ENCODE measurements at regions not wholly inside any gene's neighbourhood (a gene's known extent, or its start where the extent isn't known, plus 50 kb on each side); places are given as distances from the start of the nearest gene placed in this dataset.

DNA sequence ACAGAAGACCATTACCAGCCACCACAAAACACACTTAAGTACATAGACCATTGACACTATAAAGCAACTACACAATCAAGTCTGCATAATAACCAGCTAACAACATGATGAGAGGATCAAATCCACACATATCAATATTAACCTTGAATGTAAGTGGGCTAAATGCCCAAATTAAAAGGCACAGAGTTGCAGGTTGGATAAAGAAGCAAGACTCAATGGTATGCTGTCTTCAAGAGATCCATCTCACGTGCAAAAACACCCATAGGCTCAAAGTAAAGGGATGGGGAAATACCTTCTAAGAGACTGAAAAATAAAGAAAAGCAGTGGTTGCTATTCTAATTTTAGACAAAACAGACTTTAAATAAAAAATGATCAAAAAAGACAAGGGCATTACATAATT, 113.6 kb upstream of the CD180 start:
- Histone ChIP-seq H3K4me1 (ENCODE audit: control insufficient read depth in 4 of 4, insufficient read depth in 4 of 4, low read length in 3 of 4) (no peaks in the 10 kb centered on the region), H3K9ac (ENCODE audit: low read depth in 1 of 2, low read length in 2 of 2) (no peak overlapping the region), H3K4me3 (ENCODE audit: low read depth in 1 of 3, low read length in 3 of 3) (no peak overlapping the region), H3K27ac (ENCODE audit: low read depth in 1 of 2, low read length in 2 of 2) (no peak overlapping the region), H3K27me3 (ENCODE audit: control insufficient read depth in 4 of 4, insufficient read depth in 4 of 4, low read length in 3 of 4) (no peaks in the 10 kb centered on the region), H3K36me3 (ENCODE audit: control insufficient read depth in 4 of 4, insufficient read depth in 3 of 4, low read depth in 1 of 4, low read length in 3 of 4) (no peaks in the 10 kb centered on the region), H3K9me3 (ENCODE audit: control insufficient read depth in 4 of 4, low read length in 3 of 4) (no peaks in the 10 kb centered on the region)
- 97% methylated on average over 1 of the region's 1 CpG for WGBS
- no peak for TF ChIP-seq EGR1 (IDR thresholded peaks at IDR 0.05; ENCODE audit: low read depth in 2 of 2)
- TF ChIP-seq NR2F2 (IDR thresholded peaks at IDR 0.05) = no peak
- TF ChIP-seq, protein P1, sequence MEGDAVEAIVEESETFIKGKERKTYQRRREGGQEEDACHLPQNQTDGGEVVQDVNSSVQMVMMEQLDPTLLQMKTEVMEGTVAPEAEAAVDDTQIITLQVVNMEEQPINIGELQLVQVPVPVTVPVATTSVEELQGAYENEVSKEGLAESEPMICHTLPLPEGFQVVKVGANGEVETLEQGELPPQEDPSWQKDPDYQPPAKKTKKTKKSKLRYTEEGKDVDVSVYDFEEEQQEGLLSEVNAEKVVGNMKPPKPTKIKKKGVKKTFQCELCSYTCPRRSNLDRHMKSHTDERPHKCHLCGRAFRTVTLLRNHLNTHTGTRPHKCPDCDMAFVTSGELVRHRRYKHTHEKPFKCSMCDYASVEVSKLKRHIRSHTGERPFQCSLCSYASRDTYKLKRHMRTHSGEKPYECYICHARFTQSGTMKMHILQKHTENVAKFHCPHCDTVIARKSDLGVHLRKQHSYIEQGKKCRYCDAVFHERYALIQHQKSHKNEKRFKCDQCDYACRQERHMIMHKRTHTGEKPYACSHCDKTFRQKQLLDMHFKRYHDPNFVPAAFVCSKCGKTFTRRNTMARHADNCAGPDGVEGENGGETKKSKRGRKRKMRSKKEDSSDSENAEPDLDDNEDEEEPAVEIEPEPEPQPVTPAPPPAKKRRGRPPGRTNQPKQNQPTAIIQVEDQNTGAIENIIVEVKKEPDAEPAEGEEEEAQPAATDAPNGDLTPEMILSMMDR (IDR thresholded peaks at IDR 0.05; ENCODE audit: low read depth, low read length, missing input control) = no peak
- no peak for TF ChIP-seq FOXA1 (IDR thresholded peaks at IDR 0.05)
- no peak for TF ChIP-seq TAF1 (conservative IDR thresholded peaks at IDR 0.05)
- TF ChIP-seq, protein P2, sequence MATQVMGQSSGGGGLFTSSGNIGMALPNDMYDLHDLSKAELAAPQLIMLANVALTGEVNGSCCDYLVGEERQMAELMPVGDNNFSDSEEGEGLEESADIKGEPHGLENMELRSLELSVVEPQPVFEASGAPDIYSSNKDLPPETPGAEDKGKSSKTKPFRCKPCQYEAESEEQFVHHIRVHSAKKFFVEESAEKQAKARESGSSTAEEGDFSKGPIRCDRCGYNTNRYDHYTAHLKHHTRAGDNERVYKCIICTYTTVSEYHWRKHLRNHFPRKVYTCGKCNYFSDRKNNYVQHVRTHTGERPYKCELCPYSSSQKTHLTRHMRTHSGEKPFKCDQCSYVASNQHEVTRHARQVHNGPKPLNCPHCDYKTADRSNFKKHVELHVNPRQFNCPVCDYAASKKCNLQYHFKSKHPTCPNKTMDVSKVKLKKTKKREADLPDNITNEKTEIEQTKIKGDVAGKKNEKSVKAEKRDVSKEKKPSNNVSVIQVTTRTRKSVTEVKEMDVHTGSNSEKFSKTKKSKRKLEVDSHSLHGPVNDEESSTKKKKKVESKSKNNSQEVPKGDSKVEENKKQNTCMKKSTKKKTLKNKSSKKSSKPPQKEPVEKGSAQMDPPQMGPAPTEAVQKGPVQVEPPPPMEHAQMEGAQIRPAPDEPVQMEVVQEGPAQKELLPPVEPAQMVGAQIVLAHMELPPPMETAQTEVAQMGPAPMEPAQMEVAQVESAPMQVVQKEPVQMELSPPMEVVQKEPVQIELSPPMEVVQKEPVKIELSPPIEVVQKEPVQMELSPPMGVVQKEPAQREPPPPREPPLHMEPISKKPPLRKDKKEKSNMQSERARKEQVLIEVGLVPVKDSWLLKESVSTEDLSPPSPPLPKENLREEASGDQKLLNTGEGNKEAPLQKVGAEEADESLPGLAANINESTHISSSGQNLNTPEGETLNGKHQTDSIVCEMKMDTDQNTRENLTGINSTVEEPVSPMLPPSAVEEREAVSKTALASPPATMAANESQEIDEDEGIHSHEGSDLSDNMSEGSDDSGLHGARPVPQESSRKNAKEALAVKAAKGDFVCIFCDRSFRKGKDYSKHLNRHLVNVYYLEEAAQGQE (IDR thresholded peaks at IDR 0.05) = no peak
- TF ChIP-seq FOXA2 (IDR thresholded peaks at IDR 0.05) = no peak
- no peak for TF ChIP-seq SP1 (IDR thresholded peaks at IDR 0.05)
- no peak for DNase-seq (ENCODE audit: low spot score)

GRCh38 chr5:67308988-67309688, 112.5 kb upstream of the CD180 start:
- H3K4me1 ChIP-seq (ENCODE audit: control insufficient read depth in 4 of 4, insufficient read depth in 4 of 4, low read length in 3 of 4) = no peaks in the 10 kb centered on the region
- no peak overlapping the region for H3K4me3 ChIP-seq (ENCODE audit: low read depth in 1 of 3, low read length in 3 of 3)
- DNase-seq (ENCODE audit: low spot score) = no peak
- no peaks in the 10 kb centered on the region for H3K36me3 ChIP-seq (ENCODE audit: control insufficient read depth in 4 of 4, insufficient read depth in 3 of 4, low read depth in 1 of 4, low read length in 3 of 4)
- H3K9ac ChIP-seq (ENCODE audit: low read depth in 1 of 2, low read length in 2 of 2) = no peak overlapping the region
- no peaks in the 10 kb centered on the region for H3K9me3 ChIP-seq (ENCODE audit: control insufficient read depth in 4 of 4, low read length in 3 of 4)
- H3K27me3 ChIP-seq (ENCODE audit: control insufficient read depth in 4 of 4, insufficient read depth in 4 of 4, low read length in 3 of 4) = no peaks in the 10 kb centered on the region
- 76% methylated on average over 3 of the region's 3 CpGs for WGBS
- H3K27ac ChIP-seq (ENCODE audit: low read depth in 1 of 2, low read length in 2 of 2) = no peak overlapping the region
- TF ChIP-seq SP1 (IDR thresholded peaks at IDR 0.05) = no peak
- no peak for TF ChIP-seq RAD21 (IDR thresholded peaks at IDR 0.05)
- TF ChIP-seq JUND (IDR thresholded peaks at IDR 0.05) = no peak
- no peak for TF ChIP-seq ATF3 (IDR thresholded peaks at IDR 0.05)
- TF ChIP-seq, protein P3, sequence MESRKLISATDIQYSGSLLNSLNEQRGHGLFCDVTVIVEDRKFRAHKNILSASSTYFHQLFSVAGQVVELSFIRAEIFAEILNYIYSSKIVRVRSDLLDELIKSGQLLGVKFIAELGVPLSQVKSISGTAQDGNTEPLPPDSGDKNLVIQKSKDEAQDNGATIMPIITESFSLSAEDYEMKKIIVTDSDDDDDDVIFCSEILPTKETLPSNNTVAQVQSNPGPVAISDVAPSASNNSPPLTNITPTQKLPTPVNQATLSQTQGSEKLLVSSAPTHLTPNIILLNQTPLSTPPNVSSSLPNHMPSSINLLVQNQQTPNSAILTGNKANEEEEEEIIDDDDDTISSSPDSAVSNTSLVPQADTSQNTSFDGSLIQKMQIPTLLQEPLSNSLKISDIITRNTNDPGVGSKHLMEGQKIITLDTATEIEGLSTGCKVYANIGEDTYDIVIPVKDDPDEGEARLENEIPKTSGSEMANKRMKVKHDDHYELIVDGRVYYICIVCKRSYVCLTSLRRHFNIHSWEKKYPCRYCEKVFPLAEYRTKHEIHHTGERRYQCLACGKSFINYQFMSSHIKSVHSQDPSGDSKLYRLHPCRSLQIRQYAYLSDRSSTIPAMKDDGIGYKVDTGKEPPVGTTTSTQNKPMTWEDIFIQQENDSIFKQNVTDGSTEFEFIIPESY (IDR thresholded peaks at IDR 0.05) = no peak
- no peak for TF ChIP-seq TAF1 (conservative IDR thresholded peaks at IDR 0.05)
- no peak for TF ChIP-seq FOXA2 (IDR thresholded peaks at IDR 0.05)
- TF ChIP-seq NR2F2 (IDR thresholded peaks at IDR 0.05) = no peak
- TF ChIP-seq, protein P1 (IDR thresholded peaks at IDR 0.05; ENCODE audit: low read depth, low read length, missing input control) = no peak
- no peak for TF ChIP-seq FOXA1 (IDR thresholded peaks at IDR 0.05)
- no peak for TF ChIP-seq RXRA (IDR thresholded peaks at IDR 0.05)
- no peak for TF ChIP-seq HNF4A (conservative IDR thresholded peaks at IDR 0.05)
- no peak for TF ChIP-seq MAX (IDR thresholded peaks at IDR 0.05)
- TF ChIP-seq HNF4G (IDR thresholded peaks at IDR 0.05) = no peak
- no peak for TF ChIP-seq GABPA (IDR thresholded peaks at IDR 0.05 in 1 of 2, conservative IDR thresholded peaks at IDR 0.05 in 1 of 2)
- no peak for TF ChIP-seq YY1 (IDR thresholded peaks at IDR 0.05)
- TF ChIP-seq, protein P2 (IDR thresholded peaks at IDR 0.05) = no peak

Data from liver (tissue), 8 donors.